IMR-90 (cell line): ENCODE measurements at regions not wholly inside any gene's neighbourhood (a gene's known extent, or its start where the extent isn't known, plus 50 kb on each side); places are given as distances from the start of the nearest gene placed in this dataset.

Source experiments
- BHLHE40 ChIP-seq: fragments of 150-350 bp; IDR thresholded peaks from 2 replicates; pipeline ENCODE4 v1.6.1; 2016; ENCODE audit warnings: mild to moderate bottlenecking, low read depth, low read length
- CEBPB ChIP-seq: IDR thresholded peaks from 2 replicates; pipeline ENCODE4 v1.6.1; 2012; ENCODE audit warnings: low read depth, low read length, improper control_type of control experiment
- CTCF ChIP-seq: conservative IDR thresholded peaks from 2 replicates; pipeline ENCODE4 v1.5.1; 2012; ENCODE audit warnings: mild to moderate bottlenecking, low read depth, low read length, improper control_type of control experiment
- MAZ ChIP-seq: IDR thresholded peaks from 2 replicates; pipeline ENCODE4 v1.6.1; 2012; ENCODE audit warnings: low read depth, mild to moderate bottlenecking, low read length, improper control_type of control experiment, moderate library complexity, borderline replicate concordance
- MXI1 ChIP-seq: IDR thresholded peaks from 2 replicates; pipeline ENCODE4 v1.6.1; 2012; ENCODE audit warnings: low read depth, mild to moderate bottlenecking, low read length, moderate library complexity, borderline replicate concordance
- RAD21 ChIP-seq: IDR thresholded peaks from 2 replicates; pipeline ENCODE4 v1.6.1; 2012; ENCODE audit warnings: low read length, improper control_type of control experiment
- RFX5 ChIP-seq: IDR thresholded peaks from 2 replicates; pipeline ENCODE4 v1.8.0; 2012; ENCODE audit warnings: low read depth, mild to moderate bottlenecking, low read length, moderate library complexity
- TF ChIP-seq, protein P1 (sequence below): fragments of 150-350 bp; IDR thresholded peaks from 2 replicates; pipeline ENCODE4 v1.6.1; 2016; ENCODE audit warnings: low read depth, mild to moderate bottlenecking, low read length, moderate library complexity, borderline replicate concordance

GRCh38 chr2:15886231-15886630 lies 54.1 kb upstream of the MYCN start:
- TF ChIP-seq CTCF, result no peak
- TF ChIP-seq CEBPB, result no peak
- no peak for TF ChIP-seq RAD21
- TF ChIP-seq, protein P1, sequence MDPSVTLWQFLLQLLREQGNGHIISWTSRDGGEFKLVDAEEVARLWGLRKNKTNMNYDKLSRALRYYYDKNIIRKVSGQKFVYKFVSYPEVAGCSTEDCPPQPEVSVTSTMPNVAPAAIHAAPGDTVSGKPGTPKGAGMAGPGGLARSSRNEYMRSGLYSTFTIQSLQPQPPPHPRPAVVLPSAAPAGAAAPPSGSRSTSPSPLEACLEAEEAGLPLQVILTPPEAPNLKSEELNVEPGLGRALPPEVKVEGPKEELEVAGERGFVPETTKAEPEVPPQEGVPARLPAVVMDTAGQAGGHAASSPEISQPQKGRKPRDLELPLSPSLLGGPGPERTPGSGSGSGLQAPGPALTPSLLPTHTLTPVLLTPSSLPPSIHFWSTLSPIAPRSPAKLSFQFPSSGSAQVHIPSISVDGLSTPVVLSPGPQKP, result no peak
- TF ChIP-seq RFX5, result no peak
- TF ChIP-seq MAZ, result no peak
- TF ChIP-seq BHLHE40, result no peak
- TF ChIP-seq MXI1, result no peak
